T1000 (cell line): ENCODE measurements at regions not wholly inside any gene's neighbourhood (a gene's known extent, or its start where the extent isn't known, plus 50 kb on each side); places are given as distances from the start of the nearest gene placed in this dataset.

Experiments used
- DNase-seq: peaks from one replicate; lab custom pipeline; 2025; ENCODE audit warnings: mixed read lengths; lab: John Stamatoyannopoulos, UW

DNA sequence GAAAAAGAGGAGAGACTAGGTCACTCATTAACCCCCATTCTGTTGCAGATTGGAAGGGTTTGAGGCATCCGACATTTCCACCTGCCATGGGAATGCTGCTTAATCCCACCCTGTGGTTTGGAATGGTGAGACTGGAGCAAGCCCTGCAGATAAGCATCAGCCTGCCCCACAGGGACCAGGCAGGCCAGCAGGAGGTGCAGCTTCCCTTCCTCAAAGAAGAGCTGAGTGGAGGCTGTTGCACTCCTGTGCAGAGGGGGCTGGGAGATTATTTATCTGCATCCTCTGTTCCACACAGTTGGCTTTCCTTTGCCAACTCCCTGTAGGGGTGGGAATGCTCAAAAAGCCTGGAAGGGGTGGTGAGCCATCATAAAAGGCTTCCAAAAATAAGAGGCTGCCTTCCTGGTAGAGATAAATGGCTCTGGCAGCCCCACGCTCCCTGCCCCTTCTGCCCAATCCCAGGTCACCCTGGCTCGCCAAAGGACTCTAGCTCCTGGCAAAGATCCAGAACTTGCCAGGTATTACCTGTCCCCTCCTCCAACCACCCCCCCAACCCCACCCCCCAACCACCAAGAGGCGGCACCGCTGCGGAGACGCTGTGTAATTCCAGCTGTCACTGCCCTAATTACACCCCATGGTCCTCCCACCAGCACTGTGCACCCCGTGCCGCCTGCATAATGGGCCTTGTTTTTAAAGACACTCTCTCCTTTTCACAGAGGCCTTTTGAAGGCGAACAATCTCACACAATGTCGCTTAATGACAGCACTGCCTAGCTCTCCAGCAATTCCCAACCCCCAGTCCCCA, 83.0 kb upstream of the ZC3H12A start:
- DNase-seq = no peak

GRCh38 chr1:37392051-37392450, 82.3 kb upstream of the ZC3H12A start:
- no peak for DNase-seq

DNA sequence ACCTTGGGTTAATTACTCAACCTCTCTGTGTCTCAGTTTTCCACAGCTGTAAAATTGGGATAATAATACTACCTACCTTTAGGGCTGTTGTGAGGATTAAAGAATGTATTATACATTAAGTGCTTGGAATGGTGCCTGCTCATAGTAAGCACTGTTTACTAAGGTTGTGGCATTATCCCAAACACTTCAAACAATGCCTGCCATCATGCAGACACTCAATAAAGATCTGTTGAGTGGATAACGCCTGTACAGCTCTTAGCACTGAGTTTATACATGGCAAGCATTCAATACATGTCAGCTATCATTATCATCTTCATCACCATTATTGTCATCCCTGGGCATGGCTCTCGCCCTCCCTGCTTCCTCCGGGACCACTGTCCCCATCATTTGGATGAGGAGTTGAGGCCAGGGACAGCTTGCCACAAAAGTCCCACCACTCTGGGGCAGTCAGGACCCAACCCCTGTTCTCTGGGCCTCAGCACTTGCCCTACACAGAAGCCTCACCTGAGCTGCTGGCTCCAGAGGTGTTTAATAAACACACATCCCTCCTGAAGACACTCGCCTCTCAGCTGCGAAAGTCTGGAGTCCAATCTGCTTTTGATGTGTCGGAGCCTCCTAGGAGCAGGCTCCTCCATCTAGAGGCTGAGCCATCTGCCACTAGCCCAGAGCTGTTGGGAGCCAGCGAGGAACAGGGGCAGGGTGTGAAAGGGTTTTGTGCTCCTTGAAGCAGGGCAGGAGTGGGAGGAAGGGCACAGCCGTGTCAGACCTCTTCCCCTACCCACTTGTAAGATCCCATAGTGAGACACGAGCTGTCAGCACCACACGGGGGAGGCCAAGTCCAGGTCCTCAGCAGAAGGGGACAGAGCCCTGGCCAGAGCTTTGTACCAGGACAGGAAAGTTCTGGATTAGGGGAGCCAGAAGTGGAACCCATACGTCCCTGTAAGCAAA, 80.9 kb upstream of the ZC3H12A start:
- no peak for DNase-seq

DNA sequence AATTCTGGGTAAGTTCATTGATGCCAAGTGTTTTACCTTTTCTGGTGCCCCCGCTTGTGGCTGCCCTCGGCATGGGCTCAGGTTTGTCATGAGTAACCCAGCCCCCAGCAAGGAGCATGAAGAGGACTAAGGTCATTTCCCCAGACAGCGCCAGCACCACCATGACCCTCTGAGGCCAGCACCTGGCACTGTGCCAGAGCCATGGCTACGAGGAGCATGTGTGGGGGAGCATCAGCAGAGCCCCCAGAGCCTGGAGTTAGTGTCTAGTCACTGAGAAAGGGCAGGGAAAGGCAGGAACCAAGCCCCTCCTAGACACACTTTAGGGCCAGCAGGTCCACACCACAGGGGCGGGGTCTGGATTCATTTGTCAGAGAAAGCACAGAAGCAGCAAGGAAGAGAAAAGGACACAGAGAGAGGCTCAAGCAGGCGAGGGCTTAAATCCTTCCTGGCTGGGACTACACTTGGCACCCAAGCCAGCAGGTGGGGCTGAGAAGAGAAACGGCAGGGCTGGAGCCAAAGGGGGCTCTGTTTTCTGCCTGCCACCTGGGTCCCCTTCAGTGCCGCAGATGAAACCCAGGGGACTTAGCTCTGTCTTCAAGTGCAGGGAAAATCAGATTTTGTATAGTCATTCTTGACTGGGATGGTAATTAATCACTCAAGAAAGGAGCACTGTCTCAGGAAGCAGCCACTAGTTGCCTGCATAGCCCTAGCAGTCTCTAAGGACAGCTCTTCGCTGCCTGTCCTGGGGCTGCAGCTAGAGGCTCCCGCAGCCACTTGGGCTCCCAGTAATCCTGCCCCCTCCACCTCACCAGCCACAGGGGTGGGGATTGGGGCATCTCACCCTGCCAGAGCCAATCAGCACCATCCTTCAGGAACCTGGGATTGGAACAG, 79.6 kb upstream of the ZC3H12A start:
- DNase-seq = no peak

DNA sequence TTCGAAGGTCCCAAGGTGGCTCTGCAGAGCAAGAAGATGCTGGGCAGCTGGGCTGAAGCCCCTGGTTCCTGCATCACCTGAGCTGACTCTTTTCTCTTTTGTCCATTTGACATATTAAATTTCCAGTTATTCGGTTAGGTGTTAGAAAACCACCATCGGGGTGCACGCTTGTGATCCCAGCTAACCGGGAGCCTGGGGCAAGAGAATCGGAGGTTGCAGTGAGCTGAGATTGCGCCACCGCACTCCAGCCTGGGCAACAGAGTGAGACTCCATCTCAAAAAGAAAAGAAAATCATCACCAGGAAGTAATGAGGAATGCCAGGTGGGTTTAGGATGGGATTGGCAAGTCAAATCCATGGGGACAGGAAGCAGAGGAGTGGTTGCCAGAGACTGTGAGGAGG, 76.3 kb upstream of the ZC3H12A start:
- no peak for DNase-seq

- DNase-seq = no peak
These were observed 75.2 kb upstream of the ZC3H12A start for GRCh38 chr1:37399205-37399604.

- DNase-seq = no peak
These were observed 74.4 kb upstream of the ZC3H12A start for GRCh38 chr1:37399830-37400464.

DNA sequence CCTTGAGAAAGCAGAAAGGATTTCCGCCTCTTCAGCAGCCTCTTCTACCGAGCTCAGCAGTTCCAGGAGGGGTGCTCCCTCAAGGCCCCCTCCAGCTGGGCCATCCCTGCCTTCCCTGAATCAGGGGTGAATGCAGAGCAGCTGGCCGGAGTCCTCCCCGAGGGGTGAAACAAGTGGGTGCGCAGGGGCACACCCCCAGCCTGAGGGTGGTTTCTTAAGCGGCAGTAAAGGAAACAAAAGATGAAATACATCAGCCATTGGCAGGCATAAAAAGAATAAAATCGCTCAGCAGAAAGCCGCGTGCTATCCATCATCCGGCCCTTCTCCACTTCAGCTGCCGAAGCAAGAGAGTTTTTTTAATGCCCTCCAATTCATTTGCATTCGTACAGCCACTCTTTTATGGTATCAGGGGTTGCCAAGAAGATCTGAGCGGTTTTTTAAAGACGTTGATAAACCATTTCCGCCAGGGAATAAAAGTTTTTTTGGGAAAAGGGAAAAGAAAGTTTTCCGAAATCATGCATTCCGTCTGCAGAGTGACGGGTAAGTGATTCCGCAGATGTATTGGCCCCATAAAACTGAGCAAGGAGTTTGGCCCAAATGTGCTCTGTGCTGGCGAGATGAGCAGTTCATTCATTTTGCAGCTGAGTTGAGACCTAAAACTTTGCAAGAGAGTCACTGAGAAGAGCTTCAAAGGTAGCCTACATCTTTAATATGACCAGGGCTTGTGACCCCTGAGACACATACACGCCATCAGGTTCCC, 73.7 kb upstream of the ZC3H12A start:
- no peak for DNase-seq

- DNase-seq = no peak
These were observed 71.2 kb upstream of the ZC3H12A start for GRCh38 chr1:37403166-37403565.

DNA sequence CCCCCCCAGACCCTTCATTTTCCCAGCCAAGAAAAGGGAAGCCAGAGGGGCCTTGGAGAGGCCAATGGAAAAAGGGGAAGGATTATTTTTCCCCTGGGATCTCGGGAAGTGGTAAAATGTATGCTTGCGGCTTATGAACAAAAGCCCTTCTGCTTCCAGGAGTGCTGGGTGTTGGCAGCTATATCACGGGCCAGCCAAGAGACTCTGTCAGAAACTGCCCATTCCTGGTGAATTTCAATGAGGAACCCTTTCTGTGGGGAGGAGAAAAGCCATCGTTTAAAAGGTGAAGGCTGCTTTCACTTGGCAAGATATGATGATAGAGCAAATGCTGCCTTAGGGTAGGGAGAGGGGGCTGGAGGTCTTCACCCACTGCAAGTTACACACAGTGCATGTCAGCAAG, 69.7 kb upstream of the ZC3H12A start:
- no peak for DNase-seq

- no peak for DNase-seq
These were observed 64.3 kb upstream of the ZC3H12A start for GRCh38 chr1:37410105-37410504.

DNA sequence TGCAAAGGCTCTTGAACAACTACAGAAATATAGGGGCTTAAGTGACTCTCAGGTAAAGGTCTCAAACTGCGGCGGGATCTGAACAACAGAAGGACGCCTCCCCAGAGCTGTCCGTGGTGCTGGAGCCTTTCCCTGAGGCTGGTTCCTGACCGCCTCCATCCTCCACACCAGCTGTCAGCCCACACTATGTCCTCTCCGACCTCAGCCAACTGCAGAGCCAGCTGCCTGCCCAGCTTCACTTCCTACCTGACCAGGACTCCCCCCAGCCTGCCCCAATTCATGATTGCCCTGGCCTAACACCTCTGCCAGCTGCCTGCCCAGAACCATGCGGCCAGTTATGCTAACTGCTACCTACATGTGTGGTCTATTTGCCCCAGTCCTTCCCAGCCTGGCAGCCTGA, 63.6 kb upstream of the ZC3H12A start:
- DNase-seq = no peak

GRCh38 chr1:37415611-37416244, 58.7 kb upstream of the ZC3H12A start:
- no peak for DNase-seq

DNA sequence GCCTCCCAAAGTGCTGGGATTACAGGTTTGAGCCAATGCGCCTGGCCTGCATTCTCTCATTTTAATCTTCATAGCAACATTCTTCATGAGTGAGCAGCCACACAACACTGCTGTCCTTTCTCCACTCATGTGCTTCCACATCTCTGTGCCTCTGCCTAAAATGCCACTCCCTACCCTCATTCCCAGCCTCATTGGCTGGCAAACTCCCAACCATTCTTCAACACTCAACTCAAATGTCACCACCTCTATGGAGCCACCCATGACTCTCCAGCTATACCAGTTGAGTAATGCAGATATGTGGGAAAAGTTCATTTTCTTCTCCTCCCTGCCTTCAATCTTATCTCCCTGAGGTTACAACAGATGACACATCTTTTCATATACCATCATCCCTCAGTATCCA, 53.9 kb upstream of the ZC3H12A start:
- DNase-seq = no peak

GRCh38 chr1:37423810-37424209, 50.6 kb upstream of the ZC3H12A start:
- DNase-seq = no peak

DNA sequence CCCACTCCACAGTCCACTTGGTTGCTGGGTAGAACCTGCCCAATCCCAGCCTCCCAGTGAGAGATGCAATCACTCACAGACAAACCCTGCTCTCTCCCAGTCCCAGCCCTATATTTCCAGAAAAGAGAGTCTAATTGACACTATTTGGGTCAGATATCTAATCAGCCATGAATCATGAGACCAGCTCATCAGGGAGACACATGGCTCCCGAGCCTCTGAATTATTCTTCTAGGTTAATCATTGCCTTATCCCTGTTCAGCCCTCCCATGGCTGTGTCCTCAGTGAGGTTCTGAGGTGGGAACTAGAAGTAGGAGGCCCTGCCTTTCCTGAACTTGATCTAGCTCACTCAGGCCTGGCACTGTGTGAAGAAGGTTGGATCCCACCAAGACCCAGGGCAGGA, 49.9 kb upstream of the ZC3H12A start:
- DNase-seq = no peak
